ENCODE measurements at regions not wholly inside any gene's neighbourhood (a gene's known extent, or its start where the extent isn't known, plus 50 kb on each side); places are given as distances from the start of the nearest gene placed in this dataset.
A peak's percentile ranks its signal among the peaks of the same experiment; 100 is the strongest.
"Not testable (repeated sequence)": the region's sequence is repeated elsewhere in the genome, so short reads cannot be mapped to it uniquely, and the experiment has no call there.

- no peak for DNase-seq
- peaks cover 6 to 19% (median 9%) of the 10 kb centered on the region in 5 donors for H3K27me3 Mint-ChIP-seq
- no peak for ATAC-seq
- H3K4me1 Mint-ChIP-seq = no peaks in the 10 kb centered on the region
- no peak overlapping the region for H3K4me3 Mint-ChIP-seq
- POLR2A ChIA-PET = no interaction called here
- H3K36me3 Mint-ChIP-seq = no peaks in the 10 kb centered on the region
- H3K27ac Mint-ChIP-seq = no peak overlapping the region
- H3K9me3 Mint-ChIP-seq = peaks cover 0 to 4% (median 0%) of the 10 kb centered on the region in 9 donors
Measured at GRCh38 chr1:199553104-199553503, 474.4 kb upstream of the NR5A2 start.

DNA sequence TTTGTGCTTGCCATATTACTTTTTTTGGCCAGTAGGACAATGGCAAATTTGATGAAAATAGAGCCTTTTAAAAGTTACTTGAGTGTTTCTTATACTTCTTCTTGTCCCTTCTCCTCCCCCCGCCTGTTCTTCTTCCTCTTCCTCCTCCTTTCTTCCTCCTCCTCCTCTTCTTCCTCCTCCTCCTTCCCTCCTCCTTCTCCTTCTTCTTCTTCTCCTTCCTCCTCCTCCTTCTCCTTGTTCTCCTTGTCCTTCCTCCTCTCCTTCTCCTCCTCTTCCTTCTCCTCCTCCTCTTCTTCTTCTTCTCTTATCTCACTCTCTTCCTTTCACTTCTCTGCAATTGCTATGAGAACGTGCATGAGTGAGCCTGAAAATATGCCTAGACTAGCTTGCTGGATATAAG, 466.2 kb upstream of the NR5A2 start:
- no peaks in the 10 kb centered on the region for H3K36me3 Mint-ChIP-seq
- POLR2A ChIA-PET = no interaction called here
- peaks cover 2 to 10% (median 8%) of the 10 kb centered on the region in 5 donors for H3K27me3 Mint-ChIP-seq
- no peaks in the 10 kb centered on the region for H3K4me1 Mint-ChIP-seq
- H3K4me3 Mint-ChIP-seq = no peak overlapping the region
- ATAC-seq (no peak), DNase-seq (no peak)
- no peaks in the 10 kb centered on the region for H3K9me3 Mint-ChIP-seq
- no peak overlapping the region for H3K27ac Mint-ChIP-seq

DNA sequence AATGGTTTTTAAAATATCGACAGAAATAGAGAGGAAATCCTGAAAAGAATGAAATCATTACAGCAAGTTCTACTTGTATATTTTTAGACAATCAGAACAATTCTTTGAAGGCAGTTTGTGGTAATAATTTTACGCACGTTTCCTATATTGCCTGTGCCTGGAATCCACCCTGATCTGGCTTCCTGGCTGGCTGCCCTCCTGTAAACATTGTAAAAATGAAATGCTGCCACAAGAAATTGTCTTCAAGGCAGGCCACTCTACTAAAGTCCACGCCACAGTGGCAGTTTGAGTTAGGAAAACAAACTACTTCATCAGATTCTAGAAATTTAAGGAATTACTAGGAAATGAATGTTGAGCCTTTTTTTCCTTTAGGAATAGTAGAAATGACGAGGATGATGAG, 454.5 kb upstream of the NR5A2 start:
- DNase-seq (no peak), ATAC-seq (no peak)
- Mint-ChIP-seq H3K4me3 (no peak overlapping the region), H3K36me3 (no peaks in the 10 kb centered on the region), H3K4me1 (peaks cover 0 to 7% (median 0%) of the 10 kb centered on the region in 4 donors), H3K27ac (no peak overlapping the region), H3K27me3 (peaks cover 0 to 5% (median 3%) of the 10 kb centered on the region in 5 donors), H3K9me3 (no peaks in the 10 kb centered on the region)
- POLR2A ChIA-PET = no interaction called here

DNA sequence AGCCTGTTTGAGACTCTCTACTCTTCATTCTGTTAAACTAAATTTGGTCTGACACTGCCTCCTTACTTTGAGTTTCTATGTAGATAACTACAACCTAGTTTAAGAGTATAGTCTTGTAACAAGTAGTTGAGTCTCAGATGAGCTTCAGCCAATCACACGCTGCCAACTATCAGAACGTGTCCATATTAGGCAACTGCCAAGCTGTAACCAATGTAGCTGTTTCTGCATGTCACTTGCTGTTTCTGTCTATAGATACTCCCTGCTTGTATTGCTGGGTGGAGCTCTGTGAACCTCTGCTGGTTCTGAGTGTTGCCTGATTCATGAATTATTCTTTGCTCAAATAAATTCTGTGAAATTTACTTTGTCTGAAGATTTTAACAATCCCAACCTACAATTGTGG, 452.6 kb upstream of the NR5A2 start:
- no peak overlapping the region for H3K27ac Mint-ChIP-seq
- no peak overlapping the region for H3K4me3 Mint-ChIP-seq
- H3K9me3 Mint-ChIP-seq = no peaks in the 10 kb centered on the region
- no peaks in the 10 kb centered on the region for H3K36me3 Mint-ChIP-seq
- ATAC-seq = no peak
- peaks cover 0 to 3% (median 0%) of the 10 kb centered on the region in 4 donors for H3K4me1 Mint-ChIP-seq
- POLR2A ChIA-PET = no interaction called here
- H3K27me3 Mint-ChIP-seq = peaks cover 0 to 4% (median 2%) of the 10 kb centered on the region in 5 donors
- DNase-seq = no peak

DNA sequence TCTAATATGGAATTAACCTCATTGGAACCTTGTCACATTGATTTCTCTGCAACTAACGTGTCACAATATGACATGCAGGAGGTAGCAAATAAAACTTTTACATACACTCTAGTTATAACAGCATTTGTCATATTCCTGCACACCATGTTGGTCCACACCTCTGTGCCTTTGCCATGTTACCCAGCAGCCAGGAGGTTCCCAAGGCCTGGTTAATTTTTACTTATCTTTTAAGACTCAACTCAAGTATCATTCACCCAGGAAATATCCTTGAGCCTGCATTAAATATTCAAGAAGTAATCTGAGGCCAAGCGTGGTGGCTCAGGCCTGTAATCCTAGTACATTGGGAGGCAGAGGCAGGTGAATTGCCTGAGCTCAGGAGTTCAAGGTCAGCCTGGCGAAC, 447.2 kb upstream of the NR5A2 start:
- H3K4me3 Mint-ChIP-seq = no peak overlapping the region
- no peak for DNase-seq
- H3K36me3 Mint-ChIP-seq = no peaks in the 10 kb centered on the region
- no peak for ATAC-seq
- H3K4me1 Mint-ChIP-seq = no peaks in the 10 kb centered on the region
- H3K27ac Mint-ChIP-seq = no peak overlapping the region
- no peaks in the 10 kb centered on the region for H3K9me3 Mint-ChIP-seq
- POLR2A ChIA-PET = no interaction called here
- peaks cover 0 to 2% (median 1%) of the 10 kb centered on the region in 5 donors for H3K27me3 Mint-ChIP-seq

DNA sequence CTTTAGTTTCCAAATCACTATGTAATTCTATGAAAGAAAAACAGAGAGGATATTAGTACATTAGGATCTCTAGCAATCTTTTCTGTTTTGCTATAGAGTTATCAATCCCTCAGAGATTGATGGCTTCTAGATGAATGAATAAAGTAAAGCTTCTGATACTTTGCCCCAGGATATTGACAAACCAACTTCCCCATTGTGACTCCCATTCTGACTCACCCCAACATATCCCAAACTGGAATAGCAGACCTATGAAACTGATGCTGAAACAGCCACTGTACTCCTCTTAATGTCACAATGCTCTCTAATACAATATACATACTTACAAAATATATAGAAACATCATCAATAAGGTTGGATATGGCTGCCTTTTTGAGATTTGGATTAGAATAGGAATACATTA, 442.1 kb upstream of the NR5A2 start:
- no peak for ATAC-seq
- Mint-ChIP-seq H3K4me3 (no peak overlapping the region), H3K36me3 (no peaks in the 10 kb centered on the region), H3K4me1 (peaks cover 0 to 4% (median 3%) of the 10 kb centered on the region in 4 donors), H3K27ac (no peak overlapping the region), H3K27me3 (peaks cover 0 to 3% (median 0%) of the 10 kb centered on the region in 5 donors), H3K9me3 (no peaks in the 10 kb centered on the region)
- POLR2A ChIA-PET = no interaction called here
- no peak for DNase-seq

GRCh38 chr1:199590708-199591107, 436.8 kb upstream of the NR5A2 start:
- DNase-seq = no peak
- no peaks in the 10 kb centered on the region for H3K36me3 Mint-ChIP-seq
- POLR2A ChIA-PET = no interaction called here

GRCh38 chr1:199591468-199591867, 436.0 kb upstream of the NR5A2 start:
- Mint-ChIP-seq H3K4me1 (peaks cover 4 to 12% (median 7%) of the 10 kb centered on the region in 4 donors), H3K4me3 (no peak overlapping the region), H3K9me3 (peaks cover 0 to 6% (median 2%) of the 10 kb centered on the region in 9 donors), H3K27ac (no peak overlapping the region), H3K27me3 (peaks cover 2 to 9% (median 7%) of the 10 kb centered on the region in 5 donors), H3K36me3 (no peaks in the 10 kb centered on the region)
- DNase-seq (no peak), ATAC-seq (no peak)
- POLR2A ChIA-PET = no interaction called here

More at GRCh38 chr1:199590708-199591107, 436.8 kb upstream of the NR5A2 start:
- no peak for ATAC-seq
- H3K4me3 Mint-ChIP-seq = no peak overlapping the region
- H3K4me1 Mint-ChIP-seq = peaks cover 4 to 12% (median 7%) of the 10 kb centered on the region in 4 donors
- H3K9me3 Mint-ChIP-seq = peaks cover 0 to 2% (median 0%) of the 10 kb centered on the region in 9 donors
- peaks cover 2 to 9% (median 6%) of the 10 kb centered on the region in 5 donors for H3K27me3 Mint-ChIP-seq
- no peak overlapping the region for H3K27ac Mint-ChIP-seq

GRCh38 chr1:199593475-199593874, 434.0 kb upstream of the NR5A2 start:
- DNase-seq (no peak), ATAC-seq (no peak)
- H3K9me3 Mint-ChIP-seq = peaks cover 0 to 10% (median 2%) of the 10 kb centered on the region in 9 donors
- peaks cover 12 to 25% (median 15%) of the 10 kb centered on the region in 5 donors for H3K27me3 Mint-ChIP-seq
- peaks cover 4 to 12% (median 7%) of the 10 kb centered on the region in 4 donors for H3K4me1 Mint-ChIP-seq
- POLR2A ChIA-PET = no interaction called here
- H3K27ac Mint-ChIP-seq = no peak overlapping the region
- no peak overlapping the region for H3K4me3 Mint-ChIP-seq
- no peaks in the 10 kb centered on the region for H3K36me3 Mint-ChIP-seq

- Mint-ChIP-seq H3K27ac (peak overlapping the region in 1 of 10 donors; percentile 51), H3K27me3 (peaks cover 12 to 27% (median 23%) of the 10 kb centered on the region in 5 donors), H3K9me3 (peaks cover under 1 to 22% (median 4%) of the 10 kb centered on the region in 9 donors), H3K36me3 (peaks cover 0 to 12% (median 0%) of the 10 kb centered on the region in 3 donors)
- ATAC-seq, H3K4me1 Mint-ChIP-seq, H3K4me3 Mint-ChIP-seq, DNase-seq: not testable (repeated sequence)
- POLR2A ChIA-PET = interaction anchor here (0.8 kb wide), 1 partner anchor 398 kb away, joined by 3 read pairs; no protein-coding TSS in a partner anchor
Measured at GRCh38 chr1:199596448-199596847, 431.1 kb upstream of the NR5A2 start.

DNA sequence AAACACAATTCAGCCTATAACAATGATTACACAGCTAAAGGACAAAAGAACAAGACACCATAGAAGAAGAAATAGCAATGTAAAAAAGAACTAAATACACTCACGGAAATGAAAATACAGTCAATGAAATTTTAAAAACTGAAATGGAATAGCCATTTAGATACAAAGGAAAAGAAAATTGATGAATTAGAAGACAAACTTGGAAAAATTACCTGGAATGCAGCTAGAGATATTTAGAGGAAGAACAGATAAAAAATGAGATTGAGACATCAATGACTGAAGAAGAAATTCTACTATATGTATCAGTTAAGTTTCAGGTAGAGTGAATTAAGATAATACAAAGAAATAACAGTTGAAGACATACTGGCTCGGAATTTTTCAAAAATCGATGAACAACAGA, 430.4 kb upstream of the NR5A2 start:
- Mint-ChIP-seq H3K4me3 (no peak overlapping the region), H3K36me3 (peaks cover 0 to 19% (median 0%) of the 10 kb centered on the region in 3 donors), H3K27ac (no peak overlapping the region), H3K4me1 (no peaks in the 10 kb centered on the region), H3K9me3 (peaks cover 6 to 29% (median 10%) of the 10 kb centered on the region in 9 donors), H3K27me3 (peaks cover 12 to 27% (median 26%) of the 10 kb centered on the region in 5 donors)
- POLR2A ChIA-PET = no interaction called here
- ATAC-seq (no peak), DNase-seq (no peak)

DNA sequence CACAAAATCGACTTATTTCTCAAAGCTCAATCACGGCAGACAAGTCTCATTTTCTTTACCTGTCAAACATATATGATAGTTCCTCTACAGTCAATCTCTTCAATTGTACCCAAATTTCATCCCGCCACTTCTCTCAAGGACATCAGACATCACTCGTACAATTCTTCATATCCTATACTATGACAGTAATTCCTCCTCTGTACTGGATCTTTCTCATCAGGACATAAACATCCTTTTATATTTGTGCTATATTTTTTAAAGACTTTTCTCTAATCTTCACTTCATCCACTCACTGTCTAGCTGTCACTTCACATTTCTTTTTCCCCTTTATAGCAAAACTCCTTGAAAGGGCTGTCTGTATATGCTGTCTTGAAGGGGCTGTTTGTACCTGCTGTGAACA, 419.1 kb upstream of the NR5A2 start:
- H3K27ac Mint-ChIP-seq = no peak overlapping the region

DNA sequence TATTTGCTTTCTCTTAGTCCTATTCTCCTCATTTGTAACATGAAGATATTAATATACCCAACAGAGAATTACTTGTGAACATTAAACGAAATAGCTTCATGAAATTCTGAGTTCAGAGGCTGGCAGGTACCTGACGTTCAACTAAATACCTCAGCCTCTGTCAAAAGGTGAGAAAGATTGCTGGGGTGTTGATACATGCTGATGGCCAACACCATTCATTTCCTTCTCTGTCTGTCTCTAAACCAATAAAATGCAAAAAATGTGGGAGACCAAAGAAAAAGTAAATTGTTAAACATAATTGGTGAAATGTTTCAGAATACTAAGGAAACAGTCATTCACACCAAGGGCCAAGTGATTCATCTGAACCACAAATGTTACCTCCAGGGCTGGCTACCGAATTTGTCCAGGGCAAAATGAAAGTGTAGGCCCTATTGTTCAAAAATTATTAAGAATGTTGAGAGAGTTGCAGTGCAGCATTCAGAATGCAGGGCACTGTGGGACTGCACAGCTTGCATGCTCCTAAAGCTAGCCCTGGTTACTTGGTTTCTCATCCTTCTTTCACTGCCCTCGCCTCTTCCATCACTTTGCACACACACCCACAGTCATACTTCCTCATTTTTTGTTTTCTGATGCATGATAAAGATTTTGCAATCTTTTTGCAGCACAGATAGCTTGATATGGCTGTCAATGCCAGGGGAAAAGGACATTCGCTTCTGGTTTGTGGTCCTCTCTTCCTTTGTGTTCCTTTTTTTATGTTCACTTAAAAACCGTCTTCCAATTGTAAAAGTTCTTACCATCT, 414.3 kb upstream of the NR5A2 start:
- Mint-ChIP-seq H3K27me3 (peaks cover 0 to 4% (median 0%) of the 10 kb centered on the region in 5 donors), H3K36me3 (no peaks in the 10 kb centered on the region), H3K4me1 (peaks cover 0 to 10% (median 0%) of the 10 kb centered on the region in 4 donors), H3K27ac (no peak overlapping the region), H3K9me3 (no peaks in the 10 kb centered on the region), H3K4me3 (no peak overlapping the region)
- ATAC-seq (no peak), DNase-seq (no peak)
- POLR2A ChIA-PET = no interaction called here

More for the DNA sequence above, 419.1 kb upstream of the NR5A2 start:
- ATAC-seq (no peak), DNase-seq (no peak)
- H3K9me3 Mint-ChIP-seq = peaks cover 0 to 10% (median 0%) of the 10 kb centered on the region in 9 donors
- peaks cover 0 to 5% (median 0%) of the 10 kb centered on the region in 5 donors for H3K27me3 Mint-ChIP-seq
- H3K36me3 Mint-ChIP-seq = peaks cover 0 to 5% (median 0%) of the 10 kb centered on the region in 3 donors
- peaks cover 0 to 7% (median 0%) of the 10 kb centered on the region in 4 donors for H3K4me1 Mint-ChIP-seq
- no peak overlapping the region for H3K4me3 Mint-ChIP-seq
- POLR2A ChIA-PET = no interaction called here
